HL-60 (cell line): ENCODE measurements at regions not wholly inside any gene's neighbourhood (a gene's known extent, or its start where the extent isn't known, plus 50 kb on each side); places are given as distances from the start of the nearest gene placed in this dataset.

Source experiments
- DNase-seq, 2 experiments: peaks; one replicate each; pipeline ENCODE4 v3.0.0-alpha.2; 2010 to 2020; ENCODE audit warnings: low read depth in 1 of 2, low spot score in 1 of 2
- H3K27ac ChIP-seq: fragments of 250-450 bp; sonication (Bioruptor Pico); replicated peaks from 2 replicates; pipeline ENCODE4 v1.5.1; 2020; ENCODE audit warnings: mild to moderate bottlenecking, moderate library complexity
- H3K27me3 ChIP-seq: fragments of 250-450 bp; sonication (Bioruptor Pico); 2 replicates; pipeline ENCODE4 v1.5.1; 2021; ENCODE audit warnings: mild to moderate bottlenecking, moderate library complexity; ENCODE audit not compliant: insufficient read depth, poor library complexity, severe bottlenecking
- H3K4me3 ChIP-seq: replicated peaks from 2 replicates; pipeline ENCODE4 v1.5.1; 2011; ENCODE audit warnings: mild to moderate bottlenecking, control low read depth, low read length; ENCODE audit not compliant: insufficient read depth
- GABPA ChIP-seq: IDR thresholded peaks from 2 replicates; pipeline ENCODE4 v1.6.1; 2012; ENCODE audit warnings: low read depth
- POLR2AphosphoS5 ChIP-seq: IDR thresholded peaks from 2 replicates; pipeline ENCODE4 v1.6.1; 2012; ENCODE audit warnings: low read depth
- SPI1 ChIP-seq: IDR thresholded peaks from 2 replicates; pipeline ENCODE4 v1.6.1; 2012; ENCODE audit warnings: low read depth, mild to moderate bottlenecking, borderline replicate concordance
- TF ChIP-seq, protein P1 (sequence below): IDR thresholded peaks from 2 replicates; pipeline ENCODE4 v1.6.1; 2012; ENCODE audit warnings: low read depth; ENCODE audit not compliant: insufficient replicate concordance
- TF ChIP-seq, protein P2 (sequence below): IDR thresholded peaks from one replicate; pipeline ENCODE4 v1.5.1; 2011; ENCODE audit warnings: low read length, control low read depth, inconsistent platforms; ENCODE audit not compliant: insufficient read depth

DNA sequence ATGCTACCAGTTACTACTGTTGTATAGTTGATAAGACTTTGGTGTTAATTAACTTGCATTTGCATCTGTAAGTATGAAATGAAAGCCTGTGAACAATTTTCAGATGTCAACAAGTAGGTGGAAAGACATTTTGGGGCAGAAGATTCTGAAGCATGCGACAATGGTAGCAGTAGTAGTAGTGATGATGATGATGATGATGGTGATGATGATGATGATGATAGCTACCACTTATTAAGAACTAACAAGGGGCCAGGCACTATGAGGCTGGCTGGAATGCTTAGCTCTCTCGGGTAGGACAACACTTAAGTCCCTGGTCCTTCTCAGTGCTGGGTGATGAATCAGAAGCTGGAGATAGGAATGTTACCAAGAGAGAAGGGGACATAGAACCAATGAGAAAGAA, 333.4 kb upstream of the IL12A start:
- no peak overlapping the region for H3K27ac ChIP-seq
- no peak overlapping the region for H3K4me3 ChIP-seq
- no peaks in the 10 kb centered on the region for H3K27me3 ChIP-seq
- TF ChIP-seq POLR2AphosphoS5, result no peak
- no peak for TF ChIP-seq GABPA
- TF ChIP-seq SPI1, result no peak
- TF ChIP-seq, protein P1, sequence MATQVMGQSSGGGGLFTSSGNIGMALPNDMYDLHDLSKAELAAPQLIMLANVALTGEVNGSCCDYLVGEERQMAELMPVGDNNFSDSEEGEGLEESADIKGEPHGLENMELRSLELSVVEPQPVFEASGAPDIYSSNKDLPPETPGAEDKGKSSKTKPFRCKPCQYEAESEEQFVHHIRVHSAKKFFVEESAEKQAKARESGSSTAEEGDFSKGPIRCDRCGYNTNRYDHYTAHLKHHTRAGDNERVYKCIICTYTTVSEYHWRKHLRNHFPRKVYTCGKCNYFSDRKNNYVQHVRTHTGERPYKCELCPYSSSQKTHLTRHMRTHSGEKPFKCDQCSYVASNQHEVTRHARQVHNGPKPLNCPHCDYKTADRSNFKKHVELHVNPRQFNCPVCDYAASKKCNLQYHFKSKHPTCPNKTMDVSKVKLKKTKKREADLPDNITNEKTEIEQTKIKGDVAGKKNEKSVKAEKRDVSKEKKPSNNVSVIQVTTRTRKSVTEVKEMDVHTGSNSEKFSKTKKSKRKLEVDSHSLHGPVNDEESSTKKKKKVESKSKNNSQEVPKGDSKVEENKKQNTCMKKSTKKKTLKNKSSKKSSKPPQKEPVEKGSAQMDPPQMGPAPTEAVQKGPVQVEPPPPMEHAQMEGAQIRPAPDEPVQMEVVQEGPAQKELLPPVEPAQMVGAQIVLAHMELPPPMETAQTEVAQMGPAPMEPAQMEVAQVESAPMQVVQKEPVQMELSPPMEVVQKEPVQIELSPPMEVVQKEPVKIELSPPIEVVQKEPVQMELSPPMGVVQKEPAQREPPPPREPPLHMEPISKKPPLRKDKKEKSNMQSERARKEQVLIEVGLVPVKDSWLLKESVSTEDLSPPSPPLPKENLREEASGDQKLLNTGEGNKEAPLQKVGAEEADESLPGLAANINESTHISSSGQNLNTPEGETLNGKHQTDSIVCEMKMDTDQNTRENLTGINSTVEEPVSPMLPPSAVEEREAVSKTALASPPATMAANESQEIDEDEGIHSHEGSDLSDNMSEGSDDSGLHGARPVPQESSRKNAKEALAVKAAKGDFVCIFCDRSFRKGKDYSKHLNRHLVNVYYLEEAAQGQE, result no peak
- TF ChIP-seq, protein P2, sequence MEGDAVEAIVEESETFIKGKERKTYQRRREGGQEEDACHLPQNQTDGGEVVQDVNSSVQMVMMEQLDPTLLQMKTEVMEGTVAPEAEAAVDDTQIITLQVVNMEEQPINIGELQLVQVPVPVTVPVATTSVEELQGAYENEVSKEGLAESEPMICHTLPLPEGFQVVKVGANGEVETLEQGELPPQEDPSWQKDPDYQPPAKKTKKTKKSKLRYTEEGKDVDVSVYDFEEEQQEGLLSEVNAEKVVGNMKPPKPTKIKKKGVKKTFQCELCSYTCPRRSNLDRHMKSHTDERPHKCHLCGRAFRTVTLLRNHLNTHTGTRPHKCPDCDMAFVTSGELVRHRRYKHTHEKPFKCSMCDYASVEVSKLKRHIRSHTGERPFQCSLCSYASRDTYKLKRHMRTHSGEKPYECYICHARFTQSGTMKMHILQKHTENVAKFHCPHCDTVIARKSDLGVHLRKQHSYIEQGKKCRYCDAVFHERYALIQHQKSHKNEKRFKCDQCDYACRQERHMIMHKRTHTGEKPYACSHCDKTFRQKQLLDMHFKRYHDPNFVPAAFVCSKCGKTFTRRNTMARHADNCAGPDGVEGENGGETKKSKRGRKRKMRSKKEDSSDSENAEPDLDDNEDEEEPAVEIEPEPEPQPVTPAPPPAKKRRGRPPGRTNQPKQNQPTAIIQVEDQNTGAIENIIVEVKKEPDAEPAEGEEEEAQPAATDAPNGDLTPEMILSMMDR, result no peak
- DNase-seq, result no peak

DNA sequence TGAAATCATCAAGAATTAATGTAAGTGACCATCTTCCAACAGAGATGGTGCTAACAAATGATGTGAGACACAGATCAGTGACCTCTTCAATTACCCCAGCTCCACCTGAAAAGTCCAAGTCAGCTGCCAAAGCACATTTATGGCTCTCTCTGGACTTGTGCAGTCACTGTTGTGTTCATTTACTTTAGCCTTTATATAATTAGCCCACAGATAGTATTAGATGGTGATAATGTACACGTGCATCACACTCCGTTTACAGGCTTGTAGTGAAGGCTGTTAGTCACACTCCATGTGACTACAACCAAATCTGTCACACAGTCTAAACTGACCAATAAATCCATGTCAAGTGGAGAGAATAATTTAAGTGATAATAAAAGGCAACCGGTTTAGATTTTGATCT, 331.5 kb upstream of the IL12A start:
- TF ChIP-seq GABPA (no peak), POLR2AphosphoS5 (no peak), SPI1 (no peak)
- TF ChIP-seq, protein P1, result no peak
- TF ChIP-seq, protein P2, result no peak
- no peaks in the 10 kb centered on the region for H3K27me3 ChIP-seq
- H3K4me3 ChIP-seq, result no peak overlapping the region
- no peak for DNase-seq
- no peak overlapping the region for H3K27ac ChIP-seq

DNA sequence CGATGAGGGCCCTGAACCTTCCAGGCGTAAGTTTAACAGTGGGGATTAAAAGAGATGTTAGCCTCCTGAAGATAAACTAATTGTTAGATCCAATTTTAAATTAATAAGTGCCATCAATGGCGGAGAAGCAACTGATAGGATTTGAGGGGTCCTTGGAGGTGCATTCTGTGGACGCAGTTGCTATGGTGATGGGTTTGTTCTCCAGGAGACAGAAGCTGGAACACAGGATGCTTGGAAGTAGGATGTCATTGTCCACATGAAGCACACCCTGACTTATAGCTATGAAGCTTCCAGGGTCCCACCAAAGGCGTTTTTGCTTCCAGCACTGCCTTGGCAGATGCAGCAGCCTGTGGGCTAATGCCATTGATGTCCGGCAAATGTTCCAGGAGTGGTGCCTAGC, 331.0 kb upstream of the IL12A start:
- no peak overlapping the region for H3K4me3 ChIP-seq
- H3K27me3 ChIP-seq, result no peaks in the 10 kb centered on the region
- no peak for DNase-seq
- TF ChIP-seq POLR2AphosphoS5 (no peak), SPI1 (no peak), GABPA (no peak)
- TF ChIP-seq, protein P2, result no peak
- TF ChIP-seq, protein P1, result no peak
- H3K27ac ChIP-seq, result no peak overlapping the region
